NCI-H146 treated with DMSO at 0.1 percent for 48 hours (cell line): ENCODE measurements at regions not wholly inside any gene's neighbourhood (a gene's known extent, or its start where the extent isn't known, plus 50 kb on each side); places are given as distances from the start of the nearest gene placed in this dataset.
A peak's percentile ranks its signal among the peaks of the same experiment; 100 is the strongest.

ENCODE experiments used
- DNase-seq: peaks from one replicate; lab custom pipeline; 2025; ENCODE audit not compliant: unreplicated experiment; lab: John Stamatoyannopoulos, UW

- DNase-seq: no peak
Measured at GRCh38 chr2:128399690-128400291, 81.1 kb upstream of the HS6ST1 start.

GRCh38 chr2:128401680-128402079 is 83.0 kb upstream of the HS6ST1 start:
- DNase-seq: no peak

DNA sequence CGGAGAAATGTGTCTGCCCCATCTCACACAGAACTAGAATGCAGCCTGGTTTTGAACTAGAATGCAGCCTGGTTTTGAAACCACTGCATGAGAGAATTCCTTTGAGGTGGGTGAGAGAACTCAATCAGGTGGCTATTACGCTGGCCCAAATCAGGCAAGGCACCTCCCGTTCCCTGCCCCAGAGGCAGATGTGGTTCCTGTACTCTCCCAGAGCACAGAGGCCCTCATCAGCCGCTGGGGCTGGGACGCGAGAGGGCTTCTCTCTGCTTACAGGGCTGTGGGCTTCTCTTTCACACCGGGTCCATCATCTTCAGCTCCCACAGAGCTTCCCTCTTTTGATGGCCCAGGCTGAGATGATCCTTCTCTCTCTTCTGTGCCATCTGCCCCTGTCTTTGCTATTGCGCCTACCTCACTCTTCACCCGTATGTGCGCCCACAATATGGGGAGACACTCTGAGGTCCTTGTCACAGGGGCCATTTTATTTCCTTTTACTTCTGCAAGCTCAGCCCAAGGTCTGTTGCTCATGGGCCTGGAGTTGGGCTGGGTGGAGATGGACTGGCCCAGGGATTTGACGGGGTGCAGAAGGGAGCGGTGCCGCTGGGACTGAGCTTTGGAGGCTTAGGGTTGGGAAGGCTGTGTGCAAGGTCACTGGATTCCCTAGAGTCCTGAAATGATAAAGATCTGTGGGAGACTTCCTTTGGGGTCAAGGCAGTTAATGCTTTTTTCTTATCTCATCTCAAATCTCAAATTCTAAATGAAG is 84.4 kb upstream of the HS6ST1 start:
- DNase-seq: no peak

DNA sequence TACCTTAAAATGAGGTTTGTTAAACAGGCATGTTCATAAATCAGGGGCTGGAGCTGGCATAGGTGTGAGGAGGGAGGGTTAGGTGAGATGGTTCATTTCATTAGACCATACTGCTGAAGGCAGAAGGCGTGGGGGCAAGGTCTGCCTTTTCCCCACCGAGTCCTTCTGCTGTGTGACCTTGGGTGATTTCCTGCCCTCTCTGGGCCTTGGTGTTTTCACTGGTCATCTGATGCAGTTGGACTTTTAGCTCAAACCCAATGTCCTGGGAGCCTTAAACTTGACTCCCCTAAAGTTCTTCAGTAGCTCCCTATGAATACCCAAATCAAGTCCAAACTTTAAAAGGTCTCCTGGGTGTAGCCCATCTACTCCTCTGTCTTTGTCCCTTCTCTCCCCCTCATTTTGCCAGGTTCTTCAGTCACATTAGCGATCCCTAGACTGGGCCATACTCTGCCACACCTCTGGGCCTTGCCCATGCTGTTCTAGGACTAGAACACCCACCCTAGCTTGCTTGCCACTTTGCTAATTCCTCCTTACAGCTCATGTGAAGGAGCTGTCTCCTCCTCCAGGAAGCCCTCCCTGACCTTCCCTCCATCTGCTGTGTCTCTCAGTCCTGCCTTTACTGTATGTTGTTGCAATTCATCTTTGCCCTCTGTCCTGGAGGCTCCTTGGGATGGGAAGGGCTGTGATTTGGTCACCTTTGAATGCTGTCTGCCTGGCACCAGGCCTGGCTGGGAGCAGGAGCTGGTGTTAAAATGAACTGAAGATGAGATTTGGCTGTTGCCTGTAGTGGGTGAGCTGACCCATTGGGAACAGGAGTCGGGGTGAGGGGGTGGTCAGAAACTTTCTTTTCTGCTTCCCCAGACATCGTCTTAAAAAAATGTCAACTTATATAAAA is 85.4 kb upstream of the HS6ST1 start:
- DNase-seq: no peak

DNA sequence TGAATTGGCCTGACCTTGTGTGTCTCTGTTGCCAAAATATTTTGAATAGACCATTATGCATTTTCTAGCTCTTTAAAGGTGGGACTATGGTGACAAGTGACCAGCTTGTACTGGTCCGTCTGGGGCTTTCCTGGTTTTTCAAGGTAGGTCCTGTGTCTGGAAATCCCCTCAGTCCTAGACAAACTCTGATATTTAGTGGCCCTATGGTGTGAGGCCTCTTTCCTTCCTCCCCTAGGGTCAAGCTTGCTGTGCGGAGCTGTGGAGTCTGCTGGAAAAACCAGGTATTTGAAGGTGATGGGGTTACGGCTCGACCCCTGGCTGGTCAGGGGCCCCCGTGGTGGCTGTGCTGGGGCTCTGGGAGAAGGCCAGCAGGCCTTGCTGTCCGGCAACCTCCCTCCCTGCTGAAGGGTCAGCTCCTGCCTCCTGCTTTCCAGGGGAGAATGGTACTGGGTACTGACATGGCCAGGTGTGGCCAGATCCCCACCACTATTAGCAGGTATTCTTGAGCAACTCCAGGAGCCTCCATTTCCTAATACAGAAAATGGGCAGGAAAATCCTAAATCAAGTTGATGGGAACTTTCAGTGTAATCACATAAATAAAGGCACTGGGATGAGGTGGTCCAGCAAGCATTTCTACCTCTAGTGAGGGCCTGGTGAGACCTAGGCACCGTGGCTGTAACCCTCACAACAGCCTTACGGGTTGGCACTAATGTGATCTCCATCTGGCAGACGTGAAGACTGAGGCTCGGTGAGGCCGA is 86.2 kb upstream of the HS6ST1 start:
- no peak for DNase-seq

DNA sequence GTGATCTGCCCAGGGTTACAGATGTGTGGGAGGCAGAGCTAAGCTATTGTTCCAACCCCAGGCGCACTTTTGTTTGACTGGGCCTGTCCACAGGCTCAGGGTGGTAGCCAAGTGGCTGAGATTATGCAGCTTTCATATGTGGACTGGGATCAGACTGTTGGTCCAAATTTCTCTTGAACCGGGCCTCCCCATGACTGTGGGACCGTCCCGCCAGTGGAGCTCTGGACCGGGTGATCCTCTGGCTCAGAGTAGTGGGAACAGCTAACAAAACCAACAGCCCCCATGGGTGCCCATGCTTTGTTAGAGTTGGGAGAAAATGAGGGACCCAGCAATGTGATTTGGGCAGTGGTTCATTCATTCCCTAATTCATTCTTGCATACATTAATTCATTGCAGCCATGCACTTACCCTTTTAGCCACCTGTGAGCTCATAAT is 86.8 kb upstream of the HS6ST1 start:
- no peak for DNase-seq

GRCh38 chr2:128405981-128406613 is 87.4 kb upstream of the HS6ST1 start:
- no peak for DNase-seq

- no peak for DNase-seq
Measured at GRCh38 chr2:128406736-128407554, 88.3 kb upstream of the HS6ST1 start.

GRCh38 chr2:128408349-128409305 is 90.0 kb upstream of the HS6ST1 start:
- no peak for DNase-seq

- DNase-seq: no peak
Measured at GRCh38 chr2:128409326-128410034, 90.8 kb upstream of the HS6ST1 start.

- DNase-seq: no peak
Measured at GRCh38 chr2:128410035-128410757, 91.5 kb upstream of the HS6ST1 start.

DNA sequence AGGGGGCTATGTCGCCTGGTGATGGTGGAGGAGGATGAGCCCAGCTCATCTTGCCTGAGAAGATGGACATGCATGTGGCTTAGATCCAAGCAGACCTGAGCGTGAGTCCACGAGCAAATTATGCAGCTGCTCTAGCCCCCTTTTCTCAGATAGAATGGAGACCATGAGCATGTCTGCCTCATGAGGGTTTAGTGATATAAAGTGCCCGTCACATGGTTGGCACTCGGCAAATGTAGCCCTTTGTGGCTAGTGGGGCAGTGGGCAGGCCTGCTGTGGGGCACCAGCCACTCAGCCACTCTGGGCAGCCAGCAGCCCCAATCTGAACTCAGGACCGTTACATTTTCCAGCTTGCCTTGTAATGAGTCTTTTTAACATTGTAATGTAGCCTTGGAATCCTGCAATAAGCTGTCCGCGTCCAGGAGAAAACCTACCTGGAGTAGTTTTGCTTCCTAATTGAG is 92.1 kb upstream of the HS6ST1 start:
- no peak for DNase-seq

- DNase-seq: no peak
Measured at GRCh38 chr2:128411431-128411830, 92.8 kb upstream of the HS6ST1 start.

DNA sequence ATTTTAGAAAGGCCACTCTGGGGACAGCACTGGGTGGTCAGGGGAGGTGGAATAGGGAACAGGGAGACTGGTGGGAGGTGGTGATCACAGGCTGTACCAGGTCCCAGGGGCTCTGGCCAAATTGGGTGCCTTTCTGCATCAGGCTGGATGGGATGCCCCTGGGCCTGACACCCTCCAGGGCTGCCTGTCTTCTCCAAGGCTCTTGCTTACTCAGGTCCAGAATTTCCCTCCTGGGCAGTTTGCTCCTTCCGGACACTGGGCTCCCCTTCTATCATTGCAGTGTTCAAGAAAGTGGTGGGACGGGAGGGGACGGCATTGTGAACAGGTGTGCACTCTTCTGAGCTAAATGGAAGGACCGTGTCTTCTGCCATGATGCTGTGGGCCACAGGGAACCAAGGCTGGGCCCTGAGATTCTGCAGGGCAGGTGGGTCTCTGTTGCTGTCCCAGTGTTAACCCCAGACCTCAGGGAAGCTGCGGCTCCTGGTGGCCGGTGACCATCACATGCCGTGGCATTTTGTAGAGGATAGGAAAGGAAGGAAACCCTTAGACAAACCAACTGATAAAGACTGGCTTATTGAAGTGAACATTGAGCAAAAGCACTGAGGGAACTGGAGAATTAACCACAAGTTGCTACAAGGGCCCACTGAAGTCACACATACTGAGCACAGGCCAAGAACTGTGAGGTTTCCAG is 93.7 kb upstream of the HS6ST1 start:
- DNase-seq: no peak

DNA sequence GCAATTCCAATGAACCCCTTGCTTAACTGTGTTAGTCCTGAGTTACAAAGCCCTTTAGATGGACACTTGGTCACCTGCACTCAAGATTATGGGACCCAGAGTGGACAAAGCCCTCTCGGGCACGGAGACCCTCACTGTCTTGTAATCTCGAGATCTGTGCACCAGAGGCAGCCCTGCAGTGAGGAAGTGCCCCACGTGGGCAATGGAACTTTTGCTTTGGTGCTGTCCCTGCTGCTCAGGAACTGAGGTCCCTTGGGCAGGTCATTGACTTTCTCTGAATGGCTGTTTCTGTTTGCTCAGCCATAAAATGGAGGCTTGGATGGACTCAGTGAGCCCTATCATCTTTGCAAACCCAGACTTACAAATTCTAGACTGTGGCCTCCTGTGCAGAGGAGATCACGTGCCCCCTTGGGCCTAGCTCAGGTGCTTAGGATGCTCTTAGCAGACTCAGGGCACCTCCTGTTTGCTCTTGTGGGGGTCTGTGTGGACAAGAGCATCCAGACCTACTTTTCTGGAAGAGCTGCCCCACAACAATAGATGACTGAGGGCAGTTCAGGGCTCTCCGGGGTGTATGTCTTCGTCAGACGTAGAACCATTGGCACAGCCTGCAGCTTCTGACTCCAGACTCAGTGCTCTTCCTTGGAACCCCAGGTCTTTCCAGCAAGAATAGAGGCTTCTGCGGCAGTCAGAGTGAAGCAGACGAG is 94.5 kb upstream of the HS6ST1 start:
- no peak for DNase-seq

GRCh38 chr2:128413718-128414341 is 95.2 kb upstream of the HS6ST1 start:
- DNase-seq: peak; percentile 88
